Duodenal mucosa (tissue), 2 donors: ENCODE measurements at regions not wholly inside any gene's neighbourhood (a gene's known extent, or its start where the extent isn't known, plus 50 kb on each side); places are given as distances from the start of the nearest gene placed in this dataset.

Source experiments
- H3K27ac ChIP-seq: one replicate; pipeline ENCODE4 v1.7.0; 2013; ENCODE audit warnings: low read depth, low read length
- H3K27me3 ChIP-seq, 2 donors: one replicate each; pipeline ENCODE4 v1.7.0; 2013; ENCODE audit warnings: low read length in 2 of 2, control low read depth in 1 of 2; ENCODE audit not compliant: insufficient read depth in 2 of 2, control insufficient read depth in 1 of 2
- H3K36me3 ChIP-seq, 2 donors: one replicate each; pipeline ENCODE4 v1.7.0; 2013; ENCODE audit warnings: low read length in 2 of 2, control low read depth in 1 of 2; ENCODE audit not compliant: insufficient read depth in 2 of 2, control insufficient read depth in 1 of 2
- H3K4me1 ChIP-seq, 2 donors: one replicate each; pipeline ENCODE4 v1.7.0; 2013; ENCODE audit warnings: low read length in 2 of 2, control low read depth in 1 of 2; ENCODE audit not compliant: insufficient read depth in 2 of 2, control insufficient read depth in 1 of 2
- H3K4me3 ChIP-seq, 2 donors: one replicate each; pipeline ENCODE4 v1.7.0; 2013; ENCODE audit warnings: low read length in 2 of 2, low read depth in 1 of 2
- H3K9ac ChIP-seq, 2 donors: one replicate each; pipeline ENCODE4 v1.7.0; 2013; ENCODE audit warnings: low read length in 2 of 2, low read depth in 1 of 2
- H3K9me3 ChIP-seq, 2 donors: one replicate each; pipeline ENCODE4 v1.7.0; 2013; ENCODE audit warnings: low read length in 2 of 2, control low read depth in 1 of 2; ENCODE audit not compliant: control insufficient read depth in 1 of 2

- Histone ChIP-seq H3K4me3 (no peak overlapping the region), H3K27me3 (no peaks in the 10 kb centered on the region), H3K36me3 (no peaks in the 10 kb centered on the region), H3K9me3 (no peaks in the 10 kb centered on the region), H3K9ac (no peak overlapping the region), H3K4me1 (no peaks in the 10 kb centered on the region), H3K27ac (no peak overlapping the region)
These were observed 805.7 kb downstream of the DIAPH3 start for GRCh38 chr13:59358014-59358413.

DNA sequence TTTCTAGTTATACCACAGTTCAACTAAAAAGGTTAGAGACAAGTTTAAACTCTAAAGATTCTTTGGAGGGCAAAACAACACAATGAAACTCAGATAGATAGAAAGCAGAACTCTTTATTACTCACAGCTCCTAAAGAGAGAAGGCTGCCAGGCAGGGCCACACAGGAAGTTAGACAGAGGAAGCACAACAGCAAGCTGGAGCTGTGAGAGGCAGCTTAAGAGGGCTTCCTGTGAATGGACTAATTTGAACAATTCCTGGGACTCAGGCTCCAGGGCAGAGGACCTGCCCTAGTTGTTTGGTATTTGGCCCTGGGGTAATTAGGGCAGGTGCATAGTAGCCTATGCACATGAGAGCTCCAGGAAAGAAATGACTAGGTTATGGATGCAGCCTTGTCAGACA is 803.6 kb downstream of the DIAPH3 start:
- H3K4me3 ChIP-seq = no peak overlapping the region
- H3K4me1 ChIP-seq = no peaks in the 10 kb centered on the region
- H3K9ac ChIP-seq = no peak overlapping the region
- H3K36me3 ChIP-seq = no peaks in the 10 kb centered on the region
- no peaks in the 10 kb centered on the region for H3K9me3 ChIP-seq
- no peak overlapping the region for H3K27ac ChIP-seq
- H3K27me3 ChIP-seq = no peaks in the 10 kb centered on the region

- no peaks in the 10 kb centered on the region for H3K9me3 ChIP-seq
- H3K9ac ChIP-seq = no peak overlapping the region
- H3K27me3 ChIP-seq = no peaks in the 10 kb centered on the region
- H3K4me3 ChIP-seq = no peak overlapping the region
- no peak overlapping the region for H3K27ac ChIP-seq
- H3K4me1 ChIP-seq = no peaks in the 10 kb centered on the region
- H3K36me3 ChIP-seq = no peaks in the 10 kb centered on the region
These were observed 802.8 kb downstream of the DIAPH3 start for GRCh38 chr13:59360916-59361315.

DNA sequence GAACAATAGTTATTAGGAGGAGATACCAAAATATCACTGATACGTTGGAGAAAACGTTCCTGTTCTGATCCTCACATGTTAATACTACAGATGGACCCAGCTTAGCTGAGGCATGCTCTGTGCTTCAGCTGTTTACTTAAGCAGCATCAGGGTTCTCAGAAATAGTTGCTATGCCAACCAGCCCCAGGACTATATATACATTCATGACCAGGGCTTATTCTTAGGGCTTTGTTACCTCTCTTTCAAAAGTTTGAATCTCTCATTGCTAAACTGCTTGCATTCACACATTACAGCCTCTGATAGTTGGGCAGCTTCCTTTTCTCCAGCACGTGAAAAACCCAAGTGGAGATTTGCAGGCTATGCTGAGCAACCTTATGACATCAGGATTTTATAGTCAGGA is 800.4 kb downstream of the DIAPH3 start:
- no peaks in the 10 kb centered on the region for H3K27me3 ChIP-seq
- no peak overlapping the region for H3K4me3 ChIP-seq
- no peak overlapping the region for H3K9ac ChIP-seq
- H3K36me3 ChIP-seq = no peaks in the 10 kb centered on the region
- H3K27ac ChIP-seq = no peak overlapping the region
- H3K4me1 ChIP-seq = no peaks in the 10 kb centered on the region
- H3K9me3 ChIP-seq = no peaks in the 10 kb centered on the region

DNA sequence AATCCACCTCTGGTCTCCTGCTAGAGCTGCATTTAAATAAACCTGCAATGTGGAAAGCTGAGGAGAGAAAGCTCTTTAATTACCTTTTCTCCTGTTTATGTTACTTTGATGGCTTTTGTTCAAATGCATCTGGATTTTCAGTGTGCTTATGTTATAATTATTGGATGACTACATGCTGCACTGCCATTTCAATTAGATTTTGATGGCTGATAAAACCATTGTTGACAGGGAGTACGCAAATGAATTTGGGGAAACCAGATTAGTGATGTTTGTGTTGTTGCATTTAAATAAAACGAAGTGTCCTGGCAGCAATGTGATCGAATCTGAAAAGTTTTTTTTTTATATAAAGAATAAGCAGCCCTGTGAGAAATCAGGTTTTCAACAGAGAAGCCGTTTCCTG is 799.8 kb downstream of the DIAPH3 start:
- Histone ChIP-seq H3K27ac (no peak overlapping the region), H3K4me3 (no peak overlapping the region), H3K9ac (no peak overlapping the region), H3K36me3 (no peaks in the 10 kb centered on the region), H3K9me3 (no peaks in the 10 kb centered on the region), H3K27me3 (no peaks in the 10 kb centered on the region), H3K4me1 (no peaks in the 10 kb centered on the region)

DNA sequence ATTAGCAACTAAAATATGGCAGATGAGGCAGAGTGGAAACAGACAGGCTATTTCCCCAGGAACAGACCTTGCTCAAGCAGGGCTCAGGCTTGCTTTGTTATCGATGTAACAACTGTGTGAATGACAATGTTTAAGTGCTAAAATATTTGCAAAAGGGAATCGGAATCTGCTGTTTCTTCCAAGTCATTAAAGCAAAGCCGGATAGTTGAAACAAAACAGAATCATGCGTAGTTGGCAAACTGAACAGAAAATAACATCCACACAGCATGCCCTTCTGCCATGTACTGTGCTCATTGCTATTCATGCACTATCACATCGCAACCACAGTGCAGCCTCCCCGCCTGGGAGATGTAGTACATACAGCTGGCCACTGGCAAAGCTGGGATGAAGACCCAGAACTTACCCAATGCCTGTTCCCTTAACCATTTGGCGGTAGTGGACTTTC is 799.1 kb downstream of the DIAPH3 start:
- no peak overlapping the region for H3K4me3 ChIP-seq

GRCh38 chr13:59367467-59367866 is 796.3 kb downstream of the DIAPH3 start:
- H3K36me3 ChIP-seq = no peaks in the 10 kb centered on the region
- H3K9ac ChIP-seq = no peak overlapping the region
- no peak overlapping the region for H3K27ac ChIP-seq
- no peak overlapping the region for H3K4me3 ChIP-seq
- H3K27me3 ChIP-seq = no peaks in the 10 kb centered on the region
- no peaks in the 10 kb centered on the region for H3K4me1 ChIP-seq
- no peaks in the 10 kb centered on the region for H3K9me3 ChIP-seq

More for the DNA sequence above, 799.1 kb downstream of the DIAPH3 start:
- Histone ChIP-seq H3K9ac (no peak overlapping the region), H3K9me3 (no peaks in the 10 kb centered on the region), H3K27me3 (no peaks in the 10 kb centered on the region), H3K27ac (no peak overlapping the region), H3K4me1 (no peaks in the 10 kb centered on the region), H3K36me3 (no peaks in the 10 kb centered on the region)

DNA sequence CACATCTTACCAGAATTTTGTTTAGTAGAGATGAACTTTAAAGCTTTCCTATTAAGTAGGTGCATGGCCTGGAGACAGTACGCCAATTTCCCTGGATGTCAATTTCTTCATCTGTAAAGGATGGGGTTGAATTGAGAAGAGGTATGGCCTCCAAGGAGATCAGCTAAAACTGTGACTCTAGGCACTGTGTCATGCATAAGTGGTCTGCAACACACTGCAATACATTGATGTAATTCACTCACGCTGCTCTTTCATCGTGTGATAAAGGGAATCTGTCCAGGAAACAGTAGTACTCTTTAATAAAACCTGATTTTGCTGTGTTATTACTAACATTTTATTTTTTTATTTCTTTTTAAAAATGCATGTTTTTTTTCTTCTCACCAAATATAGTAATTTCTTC is 795.8 kb downstream of the DIAPH3 start:
- Histone ChIP-seq H3K9ac (no peak overlapping the region), H3K9me3 (no peaks in the 10 kb centered on the region), H3K36me3 (no peaks in the 10 kb centered on the region), H3K4me3 (no peak overlapping the region), H3K4me1 (no peaks in the 10 kb centered on the region), H3K27ac (no peak overlapping the region), H3K27me3 (no peaks in the 10 kb centered on the region)

DNA sequence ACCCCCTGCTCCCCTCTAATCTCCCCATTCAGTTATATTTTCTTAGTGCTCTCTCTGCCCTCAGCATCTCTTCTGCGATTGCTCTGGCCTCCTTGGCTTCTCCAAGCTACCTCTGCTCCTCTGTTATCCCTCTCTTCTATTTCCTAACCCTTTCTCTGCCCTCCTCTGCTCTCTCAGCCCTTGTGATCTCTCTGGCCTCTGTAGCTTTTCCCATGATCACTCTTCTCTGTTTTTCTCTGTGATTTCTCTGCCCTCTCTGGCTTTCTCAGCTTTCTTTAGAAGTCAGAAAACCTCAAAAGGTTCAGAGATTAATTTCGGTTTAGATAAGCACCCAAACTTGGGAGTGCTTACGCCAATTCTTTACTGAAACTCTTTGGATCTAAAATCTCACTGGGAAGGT is 795.0 kb downstream of the DIAPH3 start:
- no peak overlapping the region for H3K27ac ChIP-seq

GRCh38 chr13:59371229-59371628 is 792.5 kb downstream of the DIAPH3 start:
- Histone ChIP-seq H3K4me3 (no peak overlapping the region), H3K27me3 (no peaks in the 10 kb centered on the region), H3K36me3 (no peaks in the 10 kb centered on the region), H3K4me1 (no peaks in the 10 kb centered on the region), H3K27ac (no peak overlapping the region), H3K9me3 (no peaks in the 10 kb centered on the region), H3K9ac (no peak overlapping the region)

More for the DNA sequence above, 795.0 kb downstream of the DIAPH3 start:
- Histone ChIP-seq H3K36me3 (no peaks in the 10 kb centered on the region), H3K4me1 (no peaks in the 10 kb centered on the region), H3K9ac (no peak overlapping the region), H3K27me3 (no peaks in the 10 kb centered on the region), H3K9me3 (no peaks in the 10 kb centered on the region), H3K4me3 (no peak overlapping the region)

DNA sequence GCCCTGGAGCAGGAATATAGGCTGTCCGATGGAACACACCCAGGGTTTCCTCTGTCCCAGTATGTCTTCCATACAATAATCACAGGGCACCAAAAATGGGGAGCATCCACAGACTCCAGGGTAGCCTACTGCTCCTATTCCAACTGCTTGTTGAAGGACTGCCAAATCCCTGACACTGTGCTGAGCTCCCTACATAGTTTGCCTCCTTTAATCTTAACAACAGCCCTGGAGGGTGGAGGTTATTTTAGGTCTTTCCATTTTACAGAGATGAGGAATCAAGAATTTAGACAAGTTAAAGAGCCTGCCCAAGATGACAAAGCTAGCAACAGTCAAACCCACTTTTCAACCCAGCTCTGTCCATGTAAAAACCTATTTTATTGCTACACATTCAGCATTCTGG is 790.4 kb downstream of the DIAPH3 start:
- no peak overlapping the region for H3K27ac ChIP-seq

More for the DNA sequence above, 790.4 kb downstream of the DIAPH3 start:
- no peaks in the 10 kb centered on the region for H3K36me3 ChIP-seq
- no peaks in the 10 kb centered on the region for H3K4me1 ChIP-seq
- no peak overlapping the region for H3K9ac ChIP-seq
- no peaks in the 10 kb centered on the region for H3K9me3 ChIP-seq
- H3K4me3 ChIP-seq = no peak overlapping the region
- H3K27me3 ChIP-seq = no peaks in the 10 kb centered on the region
